ENCODE measurements at regions not wholly inside any gene's neighbourhood (a gene's known extent, or its start where the extent isn't known, plus 50 kb on each side); places are given as distances from the start of the nearest gene placed in this dataset.

- Histone ChIP-seq H3K27me3 (ENCODE audit: control insufficient read depth, insufficient read depth, low read length) (no peaks in the 10 kb centered on the region), H3K4me3 (ENCODE audit: low read length) (no peak overlapping the region), H3K27ac (ENCODE audit: low read length) (no peak overlapping the region), H3K4me1 (ENCODE audit: control insufficient read depth, insufficient read depth, low read length) (no peaks in the 10 kb centered on the region), H3K36me3 (ENCODE audit: control insufficient read depth, insufficient read depth, low read length) (no peaks in the 10 kb centered on the region), H3K9me3 (ENCODE audit: control insufficient read depth, insufficient read depth, low read length) (no peaks in the 10 kb centered on the region)
- H3K36me3 Mint-ChIP-seq: no peaks in the 10 kb centered on the region
- no peak overlapping the region for H3K4me3 Mint-ChIP-seq
- no peak for ATAC-seq
- DNase-seq: no peak
- H3K27ac Mint-ChIP-seq: no peak overlapping the region
- WGBS (ENCODE audit: insufficient coverage): 43% methylated on average over 2 of the region's 2 CpGs
- H3K27me3 Mint-ChIP-seq (ENCODE audit: low read depth in 2 of 2): no peaks in the 10 kb centered on the region
- TF ChIP-seq, protein P1, sequence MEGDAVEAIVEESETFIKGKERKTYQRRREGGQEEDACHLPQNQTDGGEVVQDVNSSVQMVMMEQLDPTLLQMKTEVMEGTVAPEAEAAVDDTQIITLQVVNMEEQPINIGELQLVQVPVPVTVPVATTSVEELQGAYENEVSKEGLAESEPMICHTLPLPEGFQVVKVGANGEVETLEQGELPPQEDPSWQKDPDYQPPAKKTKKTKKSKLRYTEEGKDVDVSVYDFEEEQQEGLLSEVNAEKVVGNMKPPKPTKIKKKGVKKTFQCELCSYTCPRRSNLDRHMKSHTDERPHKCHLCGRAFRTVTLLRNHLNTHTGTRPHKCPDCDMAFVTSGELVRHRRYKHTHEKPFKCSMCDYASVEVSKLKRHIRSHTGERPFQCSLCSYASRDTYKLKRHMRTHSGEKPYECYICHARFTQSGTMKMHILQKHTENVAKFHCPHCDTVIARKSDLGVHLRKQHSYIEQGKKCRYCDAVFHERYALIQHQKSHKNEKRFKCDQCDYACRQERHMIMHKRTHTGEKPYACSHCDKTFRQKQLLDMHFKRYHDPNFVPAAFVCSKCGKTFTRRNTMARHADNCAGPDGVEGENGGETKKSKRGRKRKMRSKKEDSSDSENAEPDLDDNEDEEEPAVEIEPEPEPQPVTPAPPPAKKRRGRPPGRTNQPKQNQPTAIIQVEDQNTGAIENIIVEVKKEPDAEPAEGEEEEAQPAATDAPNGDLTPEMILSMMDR (IDR thresholded peaks at IDR 0.05): no peak
- H3K4me1 Mint-ChIP-seq: no peaks in the 10 kb centered on the region
- H3K9me3 Mint-ChIP-seq: no peaks in the 10 kb centered on the region
- intact Hi-C loops (cut with micrococcal nuclease): no loop called here
These were observed 443.7 kb upstream of the ONECUT1 start for GRCh38 chr15:53233801-53234200.

GRCh38 chr15:53230473-53230872 is 440.3 kb upstream of the ONECUT1 start:
- H3K9me3 ChIP-seq (ENCODE audit: control insufficient read depth, insufficient read depth, low read length): no peaks in the 10 kb centered on the region
- ATAC-seq (no peak), DNase-seq (no peak)
- H3K27me3 ChIP-seq (ENCODE audit: control insufficient read depth, insufficient read depth, low read length): no peaks in the 10 kb centered on the region
- Mint-ChIP-seq H3K4me3 (no peak overlapping the region), H3K36me3 (no peaks in the 10 kb centered on the region), H3K9me3 (peaks cover 0 to 2% of the 10 kb centered on the region in 2 donors), H3K4me1 (no peaks in the 10 kb centered on the region), H3K27me3 (ENCODE audit: low read depth in 2 of 2) (no peaks in the 10 kb centered on the region), H3K27ac (no peak overlapping the region)
- H3K4me1 ChIP-seq (ENCODE audit: control insufficient read depth, insufficient read depth, low read length): no peaks in the 10 kb centered on the region
- TF ChIP-seq, protein P1 (IDR thresholded peaks at IDR 0.05): no peak
- H3K36me3 ChIP-seq (ENCODE audit: control insufficient read depth, insufficient read depth, low read length): no peaks in the 10 kb centered on the region
- H3K27ac ChIP-seq (ENCODE audit: low read length): no peak overlapping the region
- 64% methylated on average over 1 of the region's 1 CpG for WGBS (ENCODE audit: insufficient coverage)
- intact Hi-C loops (cut with micrococcal nuclease): no loop called here
- H3K4me3 ChIP-seq (ENCODE audit: low read length): no peak overlapping the region

DNA sequence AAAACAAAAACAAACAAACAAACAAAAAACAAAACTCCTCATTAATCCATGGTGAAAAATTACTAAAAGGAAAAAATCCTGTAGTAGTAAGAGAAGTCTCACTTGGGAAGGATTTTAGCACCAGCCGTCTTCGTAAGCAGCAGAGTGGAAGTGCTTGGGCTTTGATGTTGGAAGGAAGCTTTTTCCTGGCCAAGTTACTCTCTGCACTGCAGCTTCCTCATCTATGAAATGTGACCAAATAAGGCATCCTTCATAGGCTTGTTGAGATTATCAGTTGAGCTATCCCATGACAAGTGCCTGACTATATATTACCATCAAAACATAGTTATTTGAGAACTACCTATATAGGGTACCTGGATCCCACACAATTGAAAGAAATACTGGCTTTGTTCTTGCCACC is 436.4 kb upstream of the ONECUT1 start:
- H3K4me1 ChIP-seq (ENCODE audit: control insufficient read depth, insufficient read depth, low read length): no peaks in the 10 kb centered on the region
- H3K36me3 ChIP-seq (ENCODE audit: control insufficient read depth, insufficient read depth, low read length): no peaks in the 10 kb centered on the region
- H3K4me1 Mint-ChIP-seq: no peaks in the 10 kb centered on the region
- no peaks in the 10 kb centered on the region for H3K27me3 Mint-ChIP-seq (ENCODE audit: low read depth in 2 of 2)
- no peak overlapping the region for H3K27ac Mint-ChIP-seq
- WGBS (ENCODE audit: insufficient coverage): 70% methylated on average over 2 of the region's 2 CpGs
- no peak overlapping the region for H3K27ac ChIP-seq (ENCODE audit: low read length)
- ATAC-seq: no peak
- H3K4me3 ChIP-seq (ENCODE audit: low read length): no peak overlapping the region
- intact Hi-C loops (cut with micrococcal nuclease): no loop called here
- H3K36me3 Mint-ChIP-seq: no peaks in the 10 kb centered on the region
- H3K9me3 Mint-ChIP-seq: peaks cover 3 to 8% of the 10 kb centered on the region in 2 donors
- H3K27me3 ChIP-seq (ENCODE audit: control insufficient read depth, insufficient read depth, low read length): no peaks in the 10 kb centered on the region
- TF ChIP-seq, protein P1 (IDR thresholded peaks at IDR 0.05): no peak
- no peaks in the 10 kb centered on the region for H3K9me3 ChIP-seq (ENCODE audit: control insufficient read depth, insufficient read depth, low read length)
- H3K4me3 Mint-ChIP-seq: no peak overlapping the region
- no peak for DNase-seq

GRCh38 chr15:53225781-53226180 is 435.6 kb upstream of the ONECUT1 start:
- Histone ChIP-seq H3K4me3 (ENCODE audit: low read length) (no peak overlapping the region), H3K27ac (ENCODE audit: low read length) (no peak overlapping the region), H3K27me3 (ENCODE audit: control insufficient read depth, insufficient read depth, low read length) (no peaks in the 10 kb centered on the region), H3K9me3 (ENCODE audit: control insufficient read depth, insufficient read depth, low read length) (no peaks in the 10 kb centered on the region), H3K4me1 (ENCODE audit: control insufficient read depth, insufficient read depth, low read length) (no peaks in the 10 kb centered on the region), H3K36me3 (ENCODE audit: control insufficient read depth, insufficient read depth, low read length) (no peaks in the 10 kb centered on the region)
- Mint-ChIP-seq H3K27ac (no peak overlapping the region), H3K4me1 (no peaks in the 10 kb centered on the region), H3K36me3 (no peaks in the 10 kb centered on the region), H3K9me3 (peaks cover 3 to 8% of the 10 kb centered on the region in 2 donors), H3K27me3 (ENCODE audit: low read depth in 2 of 2) (no peaks in the 10 kb centered on the region), H3K4me3 (no peak overlapping the region)
- DNase-seq (no peak), ATAC-seq (no peak)
- no CpG with 5 or more reads among the region's 3 CpGs for WGBS (ENCODE audit: insufficient coverage)
- TF ChIP-seq, protein P1 (IDR thresholded peaks at IDR 0.05): no peak
- intact Hi-C loops (cut with micrococcal nuclease): no loop called here

Data from natural killer cell (primary cell).